Stimulated activated CD4-positive, alpha-beta T cell treated with anti-CD3 and anti-CD28 coated beads, Interleukin-1b, Interleukin-23, amount 100 ng/mL, for 48 hours (primary cell): ENCODE measurements at regions not wholly inside any gene's neighbourhood (a gene's known extent, or its start where the extent isn't known, plus 50 kb on each side); places are given as distances from the start of the nearest gene placed in this dataset.
A peak's percentile ranks its signal among the peaks of the same experiment; 100 is the strongest.

ENCODE experiments used
- DNase-seq: peaks from one replicate; pipeline ENCODE4 v3.0.0-alpha.2; 2020

DNA sequence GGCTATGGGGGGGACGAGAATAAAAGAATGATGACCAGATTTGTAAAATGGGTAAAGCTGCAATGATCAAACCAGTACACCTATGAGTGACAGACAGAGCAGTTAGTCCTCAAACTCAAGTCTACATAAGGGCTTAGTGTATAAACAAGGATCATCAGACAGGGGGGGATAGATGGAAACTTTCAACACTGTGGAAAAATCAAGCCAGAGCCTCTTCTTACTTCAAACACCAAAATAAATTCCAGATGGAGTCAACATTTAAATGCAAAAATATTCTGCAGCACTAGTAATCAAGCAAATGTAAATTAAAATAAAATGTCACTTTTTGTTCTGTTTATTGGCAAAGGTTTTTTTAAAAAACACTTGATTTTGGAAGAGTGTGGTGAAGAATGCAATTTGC is 205.9 kb upstream of the RGMA start:
- DNase-seq: no peak

DNA sequence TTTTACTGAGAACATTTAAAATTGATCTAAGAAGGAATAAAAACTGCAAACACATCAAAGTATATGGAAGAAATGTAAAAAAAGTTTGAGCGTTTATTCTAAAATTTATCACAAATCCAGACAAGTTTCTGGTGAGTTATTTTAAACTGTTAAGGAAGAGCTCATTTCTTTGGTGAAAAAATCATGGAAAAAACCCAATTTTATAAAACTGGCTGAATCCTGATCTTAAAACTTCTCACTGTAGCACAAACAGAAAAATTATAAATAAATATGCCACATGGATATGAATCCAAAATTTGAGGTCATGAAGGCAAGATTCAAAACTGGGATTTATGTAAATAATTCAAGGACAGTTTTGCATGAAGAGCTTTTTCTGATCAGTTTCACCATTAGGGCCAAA is 205.1 kb upstream of the RGMA start:
- no peak for DNase-seq

DNA sequence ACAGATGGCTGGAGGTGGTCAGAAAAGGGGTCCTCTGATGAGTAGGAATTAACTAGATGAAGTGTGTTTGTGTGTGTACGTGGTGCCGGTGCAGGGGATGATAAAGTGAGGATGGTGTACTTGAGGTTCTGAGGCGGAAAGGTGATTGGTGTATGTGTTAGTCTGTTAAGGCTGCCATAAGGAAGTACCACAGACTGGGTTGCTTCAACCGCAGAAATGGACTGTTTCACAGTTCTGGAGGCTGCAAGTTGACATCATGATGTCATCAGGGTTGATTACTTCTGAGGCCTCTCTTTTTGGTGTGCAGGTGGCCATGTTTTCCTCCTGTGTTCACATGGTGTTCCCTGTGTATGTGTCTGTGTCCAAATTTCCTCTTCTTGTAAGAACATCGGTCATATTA is 202.4 kb upstream of the RGMA start:
- no peak for DNase-seq

DNA sequence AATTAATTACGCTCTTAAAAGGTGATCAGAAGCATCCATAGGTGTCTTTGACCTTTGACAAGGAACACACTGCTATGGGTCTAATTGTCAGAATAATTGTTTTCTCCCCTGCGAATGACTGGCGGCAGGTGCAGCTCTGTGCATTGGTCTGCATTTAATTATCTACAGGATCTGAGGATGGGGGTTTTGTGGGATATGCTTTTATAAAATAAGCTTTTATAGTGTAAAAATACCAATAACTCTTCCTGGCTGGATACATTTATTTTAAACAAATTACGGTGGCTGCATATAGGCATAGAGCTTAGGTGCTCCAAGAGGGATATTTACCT is 201.6 kb upstream of the RGMA start:
- DNase-seq: no peak

DNA sequence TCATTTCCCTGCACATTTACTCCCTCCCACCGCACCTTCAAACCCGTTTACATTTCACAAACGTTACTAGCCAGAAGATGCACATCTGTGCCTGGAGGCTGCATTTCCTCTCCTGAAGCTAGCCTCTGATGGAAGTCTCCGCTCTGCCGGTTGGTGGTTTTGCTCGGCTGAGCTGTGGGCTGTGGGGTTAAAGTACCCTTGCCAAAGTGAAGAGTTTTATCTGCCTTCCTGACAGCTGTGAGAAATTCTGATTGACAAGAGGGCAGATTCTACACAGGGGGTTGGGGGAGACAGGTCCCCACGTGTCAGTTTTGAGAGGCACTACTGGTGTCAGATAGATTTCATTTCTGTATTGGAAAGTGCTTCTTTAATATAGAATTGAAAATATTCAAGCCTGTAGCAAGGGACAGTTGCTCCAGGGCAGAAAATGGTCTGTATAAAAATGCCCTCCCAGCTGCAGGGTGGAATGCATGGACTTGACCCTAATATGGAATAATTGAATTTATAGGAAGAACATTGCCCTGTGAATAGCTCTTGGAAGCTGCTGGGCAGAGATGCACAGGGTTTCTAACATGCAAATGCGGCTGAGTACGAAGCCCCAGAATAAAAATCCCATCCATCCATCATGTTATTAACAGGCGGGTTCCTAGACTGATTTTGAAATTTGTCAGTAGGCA is 201.1 kb upstream of the RGMA start:
- DNase-seq: no peak

DNA sequence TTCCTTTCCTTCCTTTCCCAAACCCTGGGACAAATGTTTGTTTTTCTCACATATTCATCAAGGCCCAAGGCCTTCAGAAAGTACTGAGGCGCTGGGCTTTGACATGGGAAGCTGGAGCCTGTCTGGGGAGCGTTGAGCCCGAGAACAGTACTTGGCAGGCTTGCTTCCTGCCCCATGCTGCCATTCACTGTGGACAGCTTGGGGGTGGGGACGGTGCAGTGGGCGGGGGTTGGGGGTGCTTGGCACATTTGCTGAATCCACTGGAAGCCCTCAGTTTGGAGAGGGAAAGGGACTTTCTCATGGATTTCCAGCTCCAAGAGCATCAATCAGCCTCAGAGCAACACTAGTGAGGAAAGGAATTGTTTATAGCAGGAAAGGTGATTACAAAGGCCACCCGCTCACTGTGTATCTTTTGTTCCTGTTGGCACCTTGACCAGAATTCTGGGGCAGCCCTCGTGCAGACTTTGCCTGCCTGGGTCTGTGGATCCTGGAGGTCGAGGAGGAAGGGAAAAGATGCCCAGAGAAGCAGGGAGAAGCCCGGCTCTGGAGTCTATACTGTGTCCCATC is 199.8 kb upstream of the RGMA start:
- no peak for DNase-seq

DNA sequence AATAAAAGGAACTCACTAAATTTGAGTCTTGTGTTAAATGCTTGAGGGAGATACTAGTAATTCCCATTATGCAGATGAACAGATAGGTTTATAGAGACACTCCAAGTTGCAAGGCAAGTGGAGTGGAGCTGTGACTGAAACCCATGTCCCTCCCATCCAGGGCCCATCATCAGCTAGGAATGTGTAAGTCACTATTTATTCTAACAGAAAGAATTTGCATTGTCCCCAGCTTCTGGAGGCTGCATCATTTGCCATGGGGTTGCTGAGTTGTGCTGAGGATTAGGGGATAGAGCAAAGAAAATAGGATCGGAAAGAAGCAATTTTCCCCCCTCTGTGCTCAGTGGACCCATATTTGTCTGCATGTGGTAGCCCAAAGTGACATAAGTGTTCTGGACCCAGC is 197.4 kb upstream of the RGMA start:
- no peak for DNase-seq

DNA sequence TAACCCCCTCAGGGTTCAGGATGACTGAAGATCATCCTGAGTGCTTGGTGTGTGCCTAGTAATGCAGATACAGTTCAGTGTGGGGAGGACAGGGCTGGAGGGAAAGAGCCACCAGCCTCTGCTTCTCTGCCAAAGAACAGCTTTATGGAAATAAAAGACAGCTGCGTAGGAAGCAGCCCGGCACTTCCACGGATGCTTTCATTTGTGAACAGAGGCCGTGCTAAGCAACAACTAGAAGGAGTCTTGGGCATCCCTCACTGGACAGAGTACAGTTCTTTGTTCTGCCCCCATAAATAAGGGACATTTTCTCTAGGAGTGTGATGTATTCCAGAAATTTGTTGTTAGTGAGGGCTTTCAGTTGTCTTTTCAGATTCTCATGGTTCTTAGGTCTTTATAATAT is 194.8 kb upstream of the RGMA start:
- no peak for DNase-seq

DNA sequence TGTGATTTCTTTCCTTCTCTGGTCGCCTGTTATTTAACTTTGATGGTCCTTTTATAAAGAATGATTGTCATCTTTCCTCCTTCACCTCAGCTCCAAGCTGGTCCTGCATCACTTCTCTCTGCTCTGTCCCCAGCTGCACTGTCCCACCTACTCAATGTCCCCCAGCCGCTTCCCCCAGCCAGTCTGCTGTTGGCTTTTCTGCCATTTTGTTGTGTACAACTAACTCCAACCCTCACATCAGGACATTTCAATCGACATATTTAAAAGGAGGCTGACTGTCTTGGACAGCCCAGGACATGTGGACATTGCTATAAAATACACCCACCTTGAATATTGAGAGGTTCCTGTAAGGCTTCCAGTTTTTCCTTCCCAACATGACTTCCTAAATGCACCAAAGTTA is 193.8 kb upstream of the RGMA start:
- no peak for DNase-seq

DNA sequence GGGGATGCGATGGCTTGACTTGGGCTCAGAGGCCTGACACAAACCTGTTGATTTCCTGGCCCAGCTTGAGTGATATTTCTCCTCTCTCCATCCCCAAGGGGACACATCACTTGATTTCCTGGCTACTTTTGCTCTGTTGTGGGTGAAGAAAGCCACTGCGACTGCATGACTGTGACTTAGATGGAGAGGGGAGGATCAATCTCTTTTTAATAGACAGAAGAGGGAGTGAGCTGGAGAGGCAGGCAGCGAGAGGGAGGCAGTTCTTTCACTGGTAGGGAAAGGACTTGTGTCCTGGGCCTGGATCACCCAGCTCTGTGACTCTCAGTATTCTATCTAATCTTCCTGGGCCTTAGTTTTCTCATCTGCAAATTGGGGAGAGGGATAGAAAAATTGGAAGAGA is 189.8 kb upstream of the RGMA start:
- DNase-seq: no peak

DNA sequence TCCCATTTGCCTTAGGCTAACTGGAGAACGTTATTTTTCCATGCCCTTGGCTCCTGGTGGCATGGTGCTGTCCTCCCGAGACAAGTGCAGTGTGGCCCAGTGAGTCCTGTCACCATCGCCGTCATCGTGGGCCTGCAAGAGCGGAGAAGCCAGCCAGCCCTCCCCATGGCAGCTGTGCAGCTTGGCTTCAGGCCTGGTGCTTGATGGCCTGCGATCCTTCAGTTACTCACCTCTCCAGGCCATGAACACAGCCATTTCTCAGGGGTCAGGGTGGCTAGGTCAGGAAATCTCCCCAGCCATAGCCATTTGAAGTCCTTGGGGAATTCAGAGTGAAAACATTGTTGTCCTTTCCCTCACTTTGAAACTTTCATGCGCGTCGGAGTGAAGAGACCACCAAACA is 189.0 kb upstream of the RGMA start:
- DNase-seq: no peak

DNA sequence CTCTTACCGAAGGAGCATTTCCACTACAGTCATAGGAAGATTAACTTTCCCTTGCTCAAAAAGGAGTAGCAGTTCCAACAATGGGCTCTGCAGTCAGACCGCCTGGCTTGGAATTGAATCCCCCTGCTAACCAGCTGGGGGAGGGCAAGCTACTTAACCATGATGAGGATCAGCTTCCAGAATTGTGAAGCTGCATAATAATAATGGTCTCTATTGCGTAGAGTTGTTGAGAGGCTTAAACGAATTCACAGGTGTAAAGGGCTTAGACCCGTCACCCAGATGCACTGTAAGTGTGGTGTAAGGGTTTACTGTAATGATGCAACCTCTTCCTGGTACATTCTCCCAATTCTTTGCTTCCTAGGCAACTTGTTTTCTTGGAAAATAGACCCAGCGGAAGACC is 185.2 kb upstream of the RGMA start:
- DNase-seq: no peak

DNA sequence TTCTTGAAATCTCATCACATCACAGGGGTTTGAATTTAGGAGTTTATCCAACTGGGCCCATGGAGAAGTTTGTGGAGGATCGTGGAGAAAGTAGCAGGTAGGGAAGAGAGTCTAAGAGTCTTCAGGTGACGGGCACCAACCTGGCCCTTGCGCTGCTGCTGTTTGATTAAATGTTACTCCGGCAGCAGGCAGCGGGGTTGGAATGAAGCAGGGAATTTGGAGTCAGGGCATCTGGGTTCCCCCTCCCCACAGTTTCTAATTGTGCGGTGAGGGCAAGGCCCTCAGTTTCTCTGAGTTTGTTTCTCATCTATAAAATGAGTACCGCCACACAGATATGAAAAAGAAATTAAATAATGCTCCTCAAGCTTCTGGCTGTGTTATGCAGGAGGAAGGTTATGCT is 182.9 kb upstream of the RGMA start:
- no peak for DNase-seq

DNA sequence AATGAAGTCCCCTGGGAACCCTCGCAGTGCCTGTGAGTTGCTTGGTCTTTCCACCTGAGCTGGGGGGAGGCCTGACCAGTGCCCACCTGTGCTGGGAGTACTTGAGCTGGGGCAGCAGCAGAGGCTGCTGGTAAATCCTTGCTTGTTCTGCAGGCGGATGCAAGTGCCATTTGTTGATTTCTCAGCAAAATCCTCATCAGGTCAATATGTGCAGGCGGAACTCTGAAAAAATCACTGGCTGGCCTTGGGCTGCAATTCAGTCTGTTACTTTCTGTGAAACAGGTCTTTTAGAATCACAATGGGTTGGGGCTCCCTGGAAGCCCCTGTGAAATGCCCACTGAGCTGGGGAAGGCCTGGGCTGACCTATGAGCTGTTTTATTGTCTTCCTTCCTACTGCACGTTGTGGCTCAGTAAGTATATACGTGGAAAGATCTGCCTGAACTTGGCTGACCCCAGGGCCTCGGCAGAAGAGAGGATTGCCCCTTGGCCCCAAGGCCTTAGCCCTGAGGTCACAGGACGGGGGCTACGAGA is 182.0 kb upstream of the RGMA start:
- DNase-seq: no peak

DNA sequence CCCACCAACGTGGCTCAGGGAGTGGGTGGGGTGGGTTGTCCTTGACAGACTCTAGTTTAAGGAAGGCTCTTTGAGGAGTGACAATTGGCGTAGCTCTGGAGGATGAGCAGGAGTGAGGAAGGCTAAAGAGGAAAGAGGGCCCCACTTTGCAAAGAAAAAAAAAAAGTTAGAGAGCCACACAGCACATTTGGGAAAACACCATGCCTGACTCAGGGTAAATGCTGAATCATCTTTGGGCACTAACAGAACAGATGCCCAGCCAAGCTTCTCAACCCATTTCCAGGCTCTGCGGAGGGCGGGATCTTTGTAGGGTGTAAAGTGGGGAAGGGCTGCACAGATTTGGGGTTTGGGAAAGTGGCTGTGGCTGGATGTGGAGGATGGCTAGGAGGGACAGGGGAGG is 179.1 kb upstream of the RGMA start:
- no peak for DNase-seq

DNA sequence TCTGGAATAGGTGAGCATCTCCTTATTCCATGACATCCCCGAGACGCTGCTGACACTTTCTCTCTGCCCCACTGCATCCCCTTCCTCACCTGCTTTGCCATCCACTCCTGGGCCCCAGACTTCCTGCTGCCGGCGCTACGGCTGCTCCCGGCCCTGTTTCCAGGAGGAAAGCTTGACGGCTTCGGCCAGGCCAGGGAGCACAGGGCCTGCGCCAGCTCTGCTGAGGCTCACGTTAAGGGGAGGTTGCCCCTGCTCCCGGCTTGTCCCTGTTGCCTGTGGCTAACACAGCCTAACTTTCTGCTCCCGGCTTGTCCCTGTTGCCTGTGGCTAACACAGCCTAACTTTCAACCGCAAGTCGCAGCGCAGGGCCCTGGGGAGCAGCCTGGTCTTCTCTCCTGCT is 177.3 kb upstream of the RGMA start:
- no peak for DNase-seq

DNA sequence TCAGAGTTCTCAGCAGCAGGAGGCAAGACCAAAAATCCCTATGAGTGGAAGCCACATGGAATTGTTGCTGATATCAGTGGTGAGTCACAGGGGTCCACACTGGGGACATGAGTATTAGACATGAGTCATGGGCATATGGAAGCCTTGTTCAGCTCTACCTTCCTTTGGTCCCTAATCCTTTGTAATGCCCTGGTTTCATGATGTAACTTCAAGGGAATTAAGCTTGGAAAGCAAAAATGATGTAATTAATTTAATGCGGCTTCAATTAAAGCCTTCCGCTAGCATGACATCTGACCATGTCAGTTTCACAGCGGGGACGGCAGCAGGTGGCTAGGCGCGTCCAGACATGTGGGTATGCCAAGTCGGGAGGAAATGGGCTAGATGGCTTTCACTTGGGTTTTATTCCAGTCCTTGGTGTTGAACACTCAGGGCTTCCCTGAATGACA is 176.1 kb upstream of the RGMA start:
- DNase-seq: no peak

DNA sequence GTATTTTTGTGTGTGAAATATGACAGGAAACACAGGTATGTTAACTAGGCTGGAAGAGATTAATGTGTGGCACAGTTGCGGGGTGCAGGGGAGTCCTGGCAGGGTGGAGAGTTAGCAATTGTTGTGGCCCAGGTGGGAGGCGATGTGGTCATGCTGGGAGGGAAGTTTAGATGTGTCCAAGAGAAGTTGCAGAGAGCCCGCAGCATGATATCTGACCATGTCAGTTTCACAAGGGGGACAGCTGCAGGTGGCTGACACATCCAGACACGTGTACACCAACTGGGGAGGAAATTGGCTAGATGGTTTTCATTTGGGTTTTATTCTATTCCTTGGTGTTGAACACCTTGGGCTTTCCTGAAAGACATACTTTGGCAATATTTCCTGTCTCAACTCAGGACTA is 172.8 kb upstream of the RGMA start:
- DNase-seq: no peak

DNA sequence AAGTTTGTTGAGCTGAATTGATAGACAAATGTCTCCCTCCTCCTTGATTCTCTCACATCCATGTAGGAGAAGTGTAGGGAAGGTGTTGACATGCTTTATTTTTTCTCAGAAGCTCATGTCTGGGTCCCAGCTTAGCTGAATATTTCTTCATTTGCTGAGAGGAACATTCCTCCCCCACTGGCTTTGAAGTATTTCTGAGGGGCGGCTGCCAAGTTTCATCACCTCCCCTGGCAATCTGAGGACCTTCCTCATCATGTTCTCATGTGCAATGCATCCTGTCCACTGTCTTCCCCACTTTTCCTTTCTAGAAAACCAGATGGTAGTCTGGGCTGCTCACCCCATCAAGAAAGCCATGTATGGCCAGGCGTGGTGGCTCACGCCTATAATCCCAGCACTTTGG is 168.9 kb upstream of the RGMA start:
- DNase-seq: no peak

DNA sequence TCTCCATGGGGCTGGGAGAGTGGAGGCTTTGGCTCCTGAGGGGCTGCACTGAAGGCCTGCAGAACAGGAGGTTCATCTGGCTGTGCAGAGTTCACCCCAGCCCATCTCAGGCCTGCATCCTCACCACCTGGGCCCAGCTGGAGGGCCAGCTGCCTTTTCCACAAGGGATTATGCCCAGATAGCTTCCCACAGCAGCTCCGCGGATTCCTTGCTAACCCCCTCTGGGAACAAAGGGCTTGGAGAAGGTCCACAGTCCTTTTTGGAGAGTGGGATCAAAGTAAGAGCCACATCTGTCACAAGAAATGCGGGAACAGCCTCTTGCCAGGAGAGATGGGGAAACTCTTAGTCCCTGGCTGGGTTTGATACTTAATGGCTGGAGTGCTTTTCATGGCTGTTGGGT is 164.7 kb upstream of the RGMA start:
- no peak for DNase-seq

DNA sequence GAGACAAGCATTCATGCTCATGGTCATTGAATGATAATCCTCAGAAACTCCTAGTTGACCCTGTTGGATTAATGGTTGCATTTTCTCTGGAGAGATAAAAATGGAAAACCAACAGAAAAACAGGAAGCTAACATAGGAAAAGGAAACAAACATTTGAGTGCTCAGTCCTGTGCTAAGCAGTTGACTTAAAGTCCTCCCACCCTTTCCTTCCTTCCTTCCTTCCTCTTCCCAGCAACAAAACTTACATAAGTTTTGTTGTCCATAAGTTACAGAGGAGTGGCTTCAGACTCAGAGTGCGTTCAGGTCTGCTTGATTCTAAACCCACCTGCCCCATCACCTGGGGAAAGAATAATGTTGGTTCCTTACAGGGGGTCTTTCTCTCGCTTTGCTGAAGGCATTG is 163.8 kb upstream of the RGMA start:
- DNase-seq: no peak

DNA sequence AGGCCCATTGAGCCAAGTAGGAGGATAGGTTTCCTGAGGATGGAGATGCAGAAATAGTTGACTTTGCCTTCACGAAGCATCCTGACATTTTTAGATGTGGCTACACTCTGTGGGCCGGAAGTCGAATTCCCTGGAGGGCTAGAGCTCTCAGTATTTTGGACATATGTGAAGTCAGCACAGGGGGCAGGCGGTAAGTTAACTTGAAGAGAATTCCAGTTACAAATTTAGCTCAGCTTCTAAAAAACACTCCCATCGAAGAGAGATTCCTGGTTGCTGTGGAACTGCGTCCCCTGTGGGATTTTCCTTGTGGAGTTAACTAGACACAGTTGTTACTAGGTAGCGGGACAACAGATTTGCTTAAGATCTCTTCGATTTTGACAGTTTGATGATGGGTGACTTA is 161.9 kb upstream of the RGMA start:
- DNase-seq: no peak

DNA sequence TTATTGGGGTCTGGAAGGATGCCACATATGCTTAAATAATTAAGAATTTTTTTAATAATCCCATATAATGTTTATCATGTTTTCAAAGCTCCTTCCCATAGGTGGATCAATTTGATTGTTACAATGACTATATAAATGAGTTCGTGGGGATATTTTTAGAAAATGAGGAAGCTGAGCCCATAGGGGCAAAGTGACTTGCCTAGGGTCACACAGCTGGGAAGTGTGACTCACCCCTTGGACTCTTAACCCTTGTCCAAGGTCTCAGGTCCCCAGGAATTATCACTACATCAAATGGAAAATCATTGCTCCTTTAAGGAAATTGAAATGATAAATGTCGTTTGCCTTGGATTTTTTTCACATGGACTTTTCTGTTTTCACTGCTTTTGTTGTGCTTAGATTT is 161.2 kb upstream of the RGMA start:
- no peak for DNase-seq

DNA sequence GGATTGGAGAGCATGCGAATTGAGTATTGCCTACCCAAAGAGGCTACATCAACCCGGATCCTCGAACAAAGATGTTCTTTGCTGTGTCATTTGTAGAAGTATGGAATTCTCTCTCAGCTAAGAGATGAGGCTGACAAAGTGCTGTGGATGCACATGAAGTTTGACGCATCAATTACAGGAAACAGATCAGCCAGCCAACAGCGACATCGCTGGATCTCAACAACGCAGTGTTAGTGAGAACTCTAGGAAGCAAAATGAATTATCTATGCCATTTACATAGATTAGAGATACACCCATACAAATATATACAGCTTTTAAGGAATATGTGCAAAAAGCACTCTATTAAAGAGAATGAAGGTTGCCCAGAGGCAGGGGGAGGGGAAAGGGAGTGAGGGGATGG is 160.6 kb upstream of the RGMA start:
- no peak for DNase-seq

DNA sequence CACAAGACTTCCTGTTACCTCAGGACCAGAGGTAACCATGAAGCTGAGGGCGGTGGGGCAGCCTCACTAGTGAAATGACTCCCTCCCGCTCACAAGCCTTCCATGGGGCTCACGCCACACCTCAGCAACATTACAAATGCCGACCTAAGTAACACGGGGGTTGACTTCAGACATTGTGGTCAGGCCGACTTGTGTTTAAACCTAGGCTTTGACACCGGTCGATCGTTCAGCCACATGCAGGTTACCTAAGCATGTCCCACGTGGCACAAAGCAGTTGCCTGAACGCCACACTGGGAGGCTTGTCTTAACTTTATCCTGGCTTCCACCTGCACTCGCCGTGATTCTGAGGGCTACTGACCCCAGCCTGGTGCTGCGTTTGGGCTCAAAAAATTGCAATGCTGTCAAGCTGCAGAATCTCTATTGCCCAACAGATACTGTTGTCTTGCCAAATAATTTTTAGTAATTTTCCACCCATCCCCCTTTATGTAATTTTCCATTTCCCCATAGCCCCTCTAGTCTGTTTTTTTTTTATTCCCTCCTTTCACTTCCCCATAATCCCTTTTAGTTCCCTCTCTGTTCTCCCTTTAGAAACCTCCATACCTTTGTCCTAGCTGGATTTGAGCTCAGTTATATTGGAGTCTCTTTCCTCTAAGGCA is 158.6 kb upstream of the RGMA start:
- DNase-seq: peak; percentile 12
